ENCODE measurements at regions not wholly inside any gene's neighbourhood (a gene's known extent, or its start where the extent isn't known, plus 50 kb on each side); places are given as distances from the start of the nearest gene placed in this dataset.

- peak overlapping the region; percentile 98 for H3K27ac ChIP-seq
- no peak overlapping the region for H3K4me3 ChIP-seq
- no peaks in the 10 kb centered on the region for H4K20me1 ChIP-seq (ENCODE audit: insufficient read depth, poor library complexity, severe bottlenecking)
- TF ChIP-seq CTCF (IDR thresholded peaks at IDR 0.05; ENCODE audit: poor library complexity) (no peak), EZH2 (IDR thresholded peaks at IDR 0.05; ENCODE audit: borderline replicate concordance) (no peak), EZH2phosphoT487 (IDR thresholded peaks at IDR 0.05; ENCODE audit: low read depth, severe bottlenecking, unreplicated experiment) (no peak)
- no peak overlapping the region for H2AFZ ChIP-seq
- peak overlapping the region; percentile 44 for H3K4me2 ChIP-seq
- 52% methylated on average over 6 of the region's 6 CpGs for WGBS (ENCODE audit: low lambda C conversion rate, missing lambda C conversion rate)
- peaks cover 62% of the 10 kb centered on the region for H3K4me1 ChIP-seq (ENCODE audit: insufficient read depth)
- DNase-seq (ENCODE audit: low spot score): peak; percentile 81
- H3K9me2 ChIP-seq (replicated peaks; ENCODE audit: insufficient read depth): no peaks in the 10 kb centered on the region
- no peaks in the 10 kb centered on the region for H3K36me3 ChIP-seq (replicated peaks; ENCODE audit: insufficient read depth, low read depth)
- no peaks in the 10 kb centered on the region for H3K9me3 ChIP-seq (ENCODE audit: low read depth)
- no peaks in the 10 kb centered on the region for H3K79me2 ChIP-seq
- H3K27me3 ChIP-seq: no peaks in the 10 kb centered on the region
Observed at GRCh38 chr5:160923936-160924710, 72.1 kb upstream of the ATP10B start.

GRCh38 chr5:160923411-160923810 lies 71.4 kb upstream of the ATP10B start:
- H3K9me3 ChIP-seq (ENCODE audit: low read depth): no peaks in the 10 kb centered on the region
- H3K4me1 ChIP-seq (ENCODE audit: insufficient read depth): peaks cover 61% of the 10 kb centered on the region
- no peak for TF ChIP-seq CTCF (IDR thresholded peaks at IDR 0.05; ENCODE audit: poor library complexity)
- TF ChIP-seq EZH2 (IDR thresholded peaks at IDR 0.05; ENCODE audit: borderline replicate concordance): no peak
- no peak for TF ChIP-seq EZH2phosphoT487 (IDR thresholded peaks at IDR 0.05; ENCODE audit: low read depth, severe bottlenecking, unreplicated experiment)
- H3K9me2 ChIP-seq (replicated peaks; ENCODE audit: insufficient read depth): no peaks in the 10 kb centered on the region
- H3K4me2 ChIP-seq: peak overlapping the region; percentile 44
- DNase-seq (ENCODE audit: low spot score): no peak
- no peaks in the 10 kb centered on the region for H3K79me2 ChIP-seq
- WGBS (ENCODE audit: low lambda C conversion rate, missing lambda C conversion rate): 33% methylated on average over 7 of the region's 7 CpGs
- no peaks in the 10 kb centered on the region for H3K36me3 ChIP-seq (replicated peaks; ENCODE audit: insufficient read depth, low read depth)
- no peak overlapping the region for H3K4me3 ChIP-seq
- H3K27me3 ChIP-seq: no peaks in the 10 kb centered on the region
- H4K20me1 ChIP-seq (ENCODE audit: insufficient read depth, poor library complexity, severe bottlenecking): no peaks in the 10 kb centered on the region
- H3K27ac ChIP-seq: peak overlapping the region; percentile 98
- no peak overlapping the region for H2AFZ ChIP-seq

GRCh38 chr5:160922311-160922710 lies 70.3 kb upstream of the ATP10B start:
- Histone ChIP-seq H4K20me1 (ENCODE audit: insufficient read depth, poor library complexity, severe bottlenecking) (no peaks in the 10 kb centered on the region), H3K9me2 (replicated peaks; ENCODE audit: insufficient read depth) (no peaks in the 10 kb centered on the region), H3K4me1 (ENCODE audit: insufficient read depth) (peaks cover 53% of the 10 kb centered on the region), H3K79me2 (no peaks in the 10 kb centered on the region), H3K27me3 (no peaks in the 10 kb centered on the region), H3K36me3 (replicated peaks; ENCODE audit: insufficient read depth, low read depth) (no peaks in the 10 kb centered on the region), H2AFZ (no peak overlapping the region), H3K27ac (peak overlapping the region; percentile 98), H3K4me3 (no peak overlapping the region), H3K9me3 (ENCODE audit: low read depth) (no peaks in the 10 kb centered on the region), H3K4me2 (no peak overlapping the region)
- TF ChIP-seq CTCF (IDR thresholded peaks at IDR 0.05; ENCODE audit: poor library complexity) (no peak), EZH2 (IDR thresholded peaks at IDR 0.05; ENCODE audit: borderline replicate concordance) (no peak), EZH2phosphoT487 (IDR thresholded peaks at IDR 0.05; ENCODE audit: low read depth, severe bottlenecking, unreplicated experiment) (no peak)
- 88% methylated on average over 2 of the region's 2 CpGs for WGBS (ENCODE audit: low lambda C conversion rate, missing lambda C conversion rate)
- no peak for DNase-seq (ENCODE audit: low spot score)
